ENCODE measurements at regions not wholly inside any gene's neighbourhood (a gene's known extent, or its start where the extent isn't known, plus 50 kb on each side); places are given as distances from the start of the nearest gene placed in this dataset.

GRCh38 chr2:138440759-138441158 is 60.8 kb upstream of the SPOPL start:
- no peak for TF ChIP-seq CTCF (IDR thresholded peaks at IDR 0.05; ENCODE audit: insufficient read depth, low read depth, low read length)
- ChIA-PET POLR2A (no interaction called here), CTCF (no interaction called here)
- no peak for DNase-seq (ENCODE audit: low read depth)
- Histone ChIP-seq H3K4me3 (ENCODE audit: low read depth, low read length) (no peak overlapping the region), H3K27me3 (ENCODE audit: control insufficient read depth, insufficient read depth, low read length) (no peaks in the 10 kb centered on the region), H3K36me3 (ENCODE audit: control insufficient read depth, insufficient read depth, low read length) (no peaks in the 10 kb centered on the region)

GRCh38 chr2:138441916-138442315 is 59.7 kb upstream of the SPOPL start:
- POLR2A ChIA-PET = no interaction called here

GRCh38 chr2:138444411-138444810 is 57.2 kb upstream of the SPOPL start:
- TF ChIP-seq CTCF (IDR thresholded peaks at IDR 0.05; ENCODE audit: insufficient read depth, low read depth, low read length) = no peak
- Histone ChIP-seq H3K36me3 (ENCODE audit: control insufficient read depth, insufficient read depth, low read length) (no peaks in the 10 kb centered on the region), H3K4me3 (ENCODE audit: low read depth, low read length) (no peak overlapping the region), H3K27me3 (ENCODE audit: control insufficient read depth, insufficient read depth, low read length) (no peaks in the 10 kb centered on the region)
- no peak for DNase-seq (ENCODE audit: low read depth)
- ChIA-PET POLR2A (no interaction called here), CTCF (interaction anchor here (1.3 kb wide), 1 partner anchor 9 kb away, joined by 4 read pairs; no protein-coding TSS in a partner anchor)

More at GRCh38 chr2:138441916-138442315, 59.7 kb upstream of the SPOPL start:
- CTCF ChIA-PET = interaction anchor here (2.3 kb wide), 1 partner anchor 11 kb away, joined by 6 read pairs; no protein-coding TSS in a partner anchor
- Histone ChIP-seq H3K27me3 (ENCODE audit: control insufficient read depth, insufficient read depth, low read length) (no peaks in the 10 kb centered on the region), H3K4me3 (ENCODE audit: low read depth, low read length) (no peak overlapping the region), H3K36me3 (ENCODE audit: control insufficient read depth, insufficient read depth, low read length) (no peaks in the 10 kb centered on the region)
- TF ChIP-seq CTCF (IDR thresholded peaks at IDR 0.05; ENCODE audit: insufficient read depth, low read depth, low read length) = no peak
- DNase-seq (ENCODE audit: low read depth) = no peak

GRCh38 chr2:138445227-138445626 is 56.3 kb upstream of the SPOPL start:
- H3K4me3 ChIP-seq (ENCODE audit: low read depth, low read length) = no peak overlapping the region
- TF ChIP-seq CTCF (IDR thresholded peaks at IDR 0.05; ENCODE audit: insufficient read depth, low read depth, low read length) = no peak
- ChIA-PET POLR2A (no interaction called here), CTCF (no interaction called here)
- H3K36me3 ChIP-seq (ENCODE audit: control insufficient read depth, insufficient read depth, low read length) = no peaks in the 10 kb centered on the region
- no peak for DNase-seq (ENCODE audit: low read depth)
- no peaks in the 10 kb centered on the region for H3K27me3 ChIP-seq (ENCODE audit: control insufficient read depth, insufficient read depth, low read length)

- H3K27me3 ChIP-seq (ENCODE audit: control insufficient read depth, insufficient read depth, low read length) = no peaks in the 10 kb centered on the region
- DNase-seq (ENCODE audit: low read depth) = no peak
- CTCF ChIA-PET = no interaction called here
- POLR2A ChIA-PET = no interaction called here
- H3K4me3 ChIP-seq (ENCODE audit: low read depth, low read length) = no peak overlapping the region
- H3K36me3 ChIP-seq (ENCODE audit: control insufficient read depth, insufficient read depth, low read length) = no peaks in the 10 kb centered on the region
- no peak for TF ChIP-seq CTCF (IDR thresholded peaks at IDR 0.05; ENCODE audit: insufficient read depth, low read depth, low read length)
Observed at GRCh38 chr2:138446043-138446442, 55.5 kb upstream of the SPOPL start.

Measured in BJ (cell line).